OCI-LY7 (cell line): ENCODE measurements at regions not wholly inside any gene's neighbourhood (a gene's known extent, or its start where the extent isn't known, plus 50 kb on each side); places are given as distances from the start of the nearest gene placed in this dataset.

Source experiments
- EZH2phosphoT487 ChIP-seq: fragments of 200-600 bp; sonication (generic); IDR thresholded peaks from 2 replicates; pipeline ENCODE4 v1.6.1; 2018; ENCODE audit warnings: low read depth, borderline replicate concordance, mild to moderate bottlenecking, mixed run types, antibody characterized with exemption, low read length, moderate library complexity, mixed read lengths
- TF ChIP-seq, protein P1 (sequence below): fragments of 200-600 bp; sonication (generic); conservative IDR thresholded peaks from 2 replicates; pipeline ENCODE4 v1.5.1; 2014; ENCODE audit warnings: mild to moderate bottlenecking, antibody characterized with exemption, low read length, moderate library complexity, mixed read lengths

- TF ChIP-seq, protein P1, sequence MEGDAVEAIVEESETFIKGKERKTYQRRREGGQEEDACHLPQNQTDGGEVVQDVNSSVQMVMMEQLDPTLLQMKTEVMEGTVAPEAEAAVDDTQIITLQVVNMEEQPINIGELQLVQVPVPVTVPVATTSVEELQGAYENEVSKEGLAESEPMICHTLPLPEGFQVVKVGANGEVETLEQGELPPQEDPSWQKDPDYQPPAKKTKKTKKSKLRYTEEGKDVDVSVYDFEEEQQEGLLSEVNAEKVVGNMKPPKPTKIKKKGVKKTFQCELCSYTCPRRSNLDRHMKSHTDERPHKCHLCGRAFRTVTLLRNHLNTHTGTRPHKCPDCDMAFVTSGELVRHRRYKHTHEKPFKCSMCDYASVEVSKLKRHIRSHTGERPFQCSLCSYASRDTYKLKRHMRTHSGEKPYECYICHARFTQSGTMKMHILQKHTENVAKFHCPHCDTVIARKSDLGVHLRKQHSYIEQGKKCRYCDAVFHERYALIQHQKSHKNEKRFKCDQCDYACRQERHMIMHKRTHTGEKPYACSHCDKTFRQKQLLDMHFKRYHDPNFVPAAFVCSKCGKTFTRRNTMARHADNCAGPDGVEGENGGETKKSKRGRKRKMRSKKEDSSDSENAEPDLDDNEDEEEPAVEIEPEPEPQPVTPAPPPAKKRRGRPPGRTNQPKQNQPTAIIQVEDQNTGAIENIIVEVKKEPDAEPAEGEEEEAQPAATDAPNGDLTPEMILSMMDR = no peak
- TF ChIP-seq EZH2phosphoT487 = no peak
Measured at GRCh38 chr19:28609091-28609755, 603.7 kb downstream of the UQCRFS1 start.
